Glutamatergic neuron (in vitro differentiated cells): ENCODE measurements at regions not wholly inside any gene's neighbourhood (a gene's known extent, or its start where the extent isn't known, plus 50 kb on each side); places are given as distances from the start of the nearest gene placed in this dataset.
"Not testable (repeated sequence)": the region's sequence is repeated elsewhere in the genome, so short reads cannot be mapped to it uniquely, and the experiment has no call there.

Source experiments
- DNase-seq: peaks from one replicate; pipeline ENCODE4 v3.0.0; 2022
- H3K27ac Mint-ChIP-seq: one replicate; pipeline ENCODE4 v1.8.0; 2020; ENCODE audit warnings: mild to moderate bottlenecking, mixed read lengths, inconsistent platforms; ENCODE audit not compliant: unreplicated experiment
- H3K27me3 Mint-ChIP-seq: one replicate; pipeline ENCODE4 v1.8.0; 2020; ENCODE audit warnings: mild to moderate bottlenecking, moderate library complexity, mixed read lengths, inconsistent platforms; ENCODE audit not compliant: unreplicated experiment
- H3K36me3 Mint-ChIP-seq: one replicate; pipeline ENCODE4 v1.8.0; 2020; ENCODE audit warnings: mild to moderate bottlenecking, mixed read lengths, inconsistent platforms; ENCODE audit not compliant: unreplicated experiment
- H3K4me1 Mint-ChIP-seq: one replicate; pipeline ENCODE4 v1.8.0; 2020; ENCODE audit warnings: mild to moderate bottlenecking, low read depth, mixed read lengths, inconsistent platforms; ENCODE audit not compliant: unreplicated experiment
- H3K4me3 Mint-ChIP-seq: one replicate; pipeline ENCODE4 v1.8.0; 2020; ENCODE audit warnings: mild to moderate bottlenecking, mixed read lengths, inconsistent platforms; ENCODE audit not compliant: unreplicated experiment
- H3K9me3 Mint-ChIP-seq: one replicate; pipeline ENCODE4 v1.8.0; 2020; ENCODE audit warnings: mild to moderate bottlenecking, moderate library complexity, mixed read lengths, inconsistent platforms; ENCODE audit not compliant: unreplicated experiment
- CTCF ChIP-seq: fragments of 200-600 bp; sonication (generic); IDR thresholded peaks from one replicate; pipeline ENCODE4 v1.5.0; 2021; ENCODE audit not compliant: partially characterized antibody, unreplicated experiment

- Mint-ChIP-seq H3K9me3 (peaks cover 3% of the 10 kb centered on the region), H3K36me3 (no peaks in the 10 kb centered on the region), H3K27ac (no peak overlapping the region), H3K4me1 (no peaks in the 10 kb centered on the region), H3K4me3 (no peak overlapping the region), H3K27me3 (no peaks in the 10 kb centered on the region)
- no peak for DNase-seq
- TF ChIP-seq CTCF, result no peak
Observed at GRCh38 chrX:63281465-63281864, 69.7 kb downstream of the SPIN4 start.

- H3K4me1 Mint-ChIP-seq, DNase-seq, H3K36me3 Mint-ChIP-seq, H3K9me3 Mint-ChIP-seq, H3K4me3 Mint-ChIP-seq, H3K27ac Mint-ChIP-seq, H3K27me3 Mint-ChIP-seq: not testable (repeated sequence)
Observed at GRCh38 chrX:63277394-63277793, 73.7 kb downstream of the SPIN4 start.

GRCh38 chrX:63275127-63275526, 76.0 kb downstream of the SPIN4 start:
- peak; percentile 25 for TF ChIP-seq CTCF
- DNase-seq, result peak; percentile 49
- Mint-ChIP-seq H3K9me3 (no peaks in the 10 kb centered on the region), H3K27ac (no peak overlapping the region), H3K27me3 (no peaks in the 10 kb centered on the region), H3K36me3 (no peaks in the 10 kb centered on the region), H3K4me3 (no peak overlapping the region), H3K4me1 (no peaks in the 10 kb centered on the region)

- no peak overlapping the region for H3K27ac Mint-ChIP-seq
- H3K4me1 Mint-ChIP-seq, result no peaks in the 10 kb centered on the region
- DNase-seq, result no peak
- H3K36me3 Mint-ChIP-seq, result no peaks in the 10 kb centered on the region
- no peaks in the 10 kb centered on the region for H3K9me3 Mint-ChIP-seq
- TF ChIP-seq CTCF, result no peak
- H3K27me3 Mint-ChIP-seq, result no peaks in the 10 kb centered on the region
- H3K4me3 Mint-ChIP-seq, result no peak overlapping the region
Observed at GRCh38 chrX:63270873-63271272, 80.3 kb downstream of the SPIN4 start.

GRCh38 chrX:63258144-63258543, 93.0 kb downstream of the SPIN4 start:
- Mint-ChIP-seq H3K4me1 (no peaks in the 10 kb centered on the region), H3K4me3 (no peak overlapping the region), H3K27me3 (no peaks in the 10 kb centered on the region), H3K9me3 (no peaks in the 10 kb centered on the region), H3K27ac (no peak overlapping the region), H3K36me3 (no peaks in the 10 kb centered on the region)
- no peak for TF ChIP-seq CTCF
- no peak for DNase-seq
